NB4 (cell line): ENCODE measurements at regions not wholly inside any gene's neighbourhood (a gene's known extent, or its start where the extent isn't known, plus 50 kb on each side); places are given as distances from the start of the nearest gene placed in this dataset.

Source experiments
- TF ChIP-seq, protein P1 (sequence below): IDR thresholded peaks from one replicate; pipeline ENCODE4 v1.5.1; 2012; ENCODE audit warnings: low read depth, low read length
- TF ChIP-seq, protein P2 (sequence below): IDR thresholded peaks from 2 replicates; pipeline ENCODE4 v1.6.1; 2011; ENCODE audit warnings: low read depth, low read length

DNA sequence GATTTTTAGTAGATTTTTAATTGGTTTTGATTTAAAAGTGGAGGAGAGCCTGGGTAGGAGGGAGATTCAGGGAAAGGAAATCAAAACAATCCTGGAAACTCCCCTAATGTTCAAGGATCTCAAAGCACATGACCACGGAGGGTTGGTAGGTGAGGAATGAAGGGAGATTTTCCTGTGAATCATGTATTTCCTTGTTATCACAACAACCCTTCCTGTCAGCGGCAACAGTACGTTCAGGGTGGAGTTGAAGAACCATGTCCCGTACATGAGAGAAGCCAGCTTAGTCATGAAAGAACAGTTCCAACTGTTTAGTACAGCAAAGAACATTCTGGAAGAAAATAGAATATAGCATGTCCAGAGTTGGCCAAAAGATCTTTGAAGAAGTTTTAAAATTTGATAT is 79.4 kb upstream of the SCAF8 start:
- TF ChIP-seq, protein P1, sequence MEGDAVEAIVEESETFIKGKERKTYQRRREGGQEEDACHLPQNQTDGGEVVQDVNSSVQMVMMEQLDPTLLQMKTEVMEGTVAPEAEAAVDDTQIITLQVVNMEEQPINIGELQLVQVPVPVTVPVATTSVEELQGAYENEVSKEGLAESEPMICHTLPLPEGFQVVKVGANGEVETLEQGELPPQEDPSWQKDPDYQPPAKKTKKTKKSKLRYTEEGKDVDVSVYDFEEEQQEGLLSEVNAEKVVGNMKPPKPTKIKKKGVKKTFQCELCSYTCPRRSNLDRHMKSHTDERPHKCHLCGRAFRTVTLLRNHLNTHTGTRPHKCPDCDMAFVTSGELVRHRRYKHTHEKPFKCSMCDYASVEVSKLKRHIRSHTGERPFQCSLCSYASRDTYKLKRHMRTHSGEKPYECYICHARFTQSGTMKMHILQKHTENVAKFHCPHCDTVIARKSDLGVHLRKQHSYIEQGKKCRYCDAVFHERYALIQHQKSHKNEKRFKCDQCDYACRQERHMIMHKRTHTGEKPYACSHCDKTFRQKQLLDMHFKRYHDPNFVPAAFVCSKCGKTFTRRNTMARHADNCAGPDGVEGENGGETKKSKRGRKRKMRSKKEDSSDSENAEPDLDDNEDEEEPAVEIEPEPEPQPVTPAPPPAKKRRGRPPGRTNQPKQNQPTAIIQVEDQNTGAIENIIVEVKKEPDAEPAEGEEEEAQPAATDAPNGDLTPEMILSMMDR = no peak
- TF ChIP-seq, protein P2, sequence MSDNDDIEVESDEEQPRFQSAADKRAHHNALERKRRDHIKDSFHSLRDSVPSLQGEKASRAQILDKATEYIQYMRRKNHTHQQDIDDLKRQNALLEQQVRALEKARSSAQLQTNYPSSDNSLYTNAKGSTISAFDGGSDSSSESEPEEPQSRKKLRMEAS = no peak
